ENCODE measurements at regions not wholly inside any gene's neighbourhood (a gene's known extent, or its start where the extent isn't known, plus 50 kb on each side); places are given as distances from the start of the nearest gene placed in this dataset.

- Mint-ChIP-seq H3K9me3 (no peaks in the 10 kb centered on the region), H3K36me3 (ENCODE audit: insufficient read depth in 1 of 3, low read depth in 3 of 3) (no peaks in the 10 kb centered on the region), H3K27me3 (ENCODE audit: low read depth) (no peaks in the 10 kb centered on the region), H3K4me3 (no peak overlapping the region), H3K4me1 (peaks cover 9 to 19% of the 10 kb centered on the region in 2 experiments), H3K27ac (no peak overlapping the region; a peak in 1 of 7 replicates)
- DNase-seq = no peak
- H3T11ph ChIP-seq (ENCODE audit: low read length) = no peak overlapping the region
- WGBS (ENCODE audit: extremely low coverage, insufficient read length, low lambda C conversion rate) = no CpG with 5 or more reads among the region's 7 CpGs
- no peak overlapping the region for H4K5ac ChIP-seq (ENCODE audit: insufficient read length, low read depth, low read length)
- no peak for TF ChIP-seq CTCF (conservative IDR thresholded peaks at IDR 0.05)
- no peak overlapping the region for H3K4ac ChIP-seq (ENCODE audit: low read depth, low read length)
- H2AFZ ChIP-seq (ENCODE audit: low read length) = no peak overlapping the region
- H3K9ac ChIP-seq (ENCODE audit: extremely low read depth, insufficient read length, low read length) = no peak overlapping the region
- no peak overlapping the region for H3K4me2 ChIP-seq (ENCODE audit: insufficient read depth, insufficient read length, low read length)
- H3K79me1 ChIP-seq (ENCODE audit: insufficient read depth, low read depth, low read length, poor library complexity, severe bottlenecking) = no peaks in the 10 kb centered on the region
- no peaks in the 10 kb centered on the region for H4K20me1 ChIP-seq (ENCODE audit: control insufficient read depth, insufficient read depth, insufficient read length)
- no peak overlapping the region for H3K56ac ChIP-seq (ENCODE audit: insufficient read length, low read depth, low read length)
- no peaks in the 10 kb centered on the region for H3K79me2 ChIP-seq (ENCODE audit: insufficient read depth, low read length)
- H3K27ac ChIP-seq (ENCODE audit: insufficient read length, low read depth, low read length) = no peak overlapping the region
- H2AK5ac ChIP-seq (ENCODE audit: insufficient read length, low read length) = no peak overlapping the region
- H2BK120ac ChIP-seq (ENCODE audit: low read depth, low read length, poor library complexity, severe bottlenecking) = no peak overlapping the region
- H3K4me1 ChIP-seq (ENCODE audit: insufficient read depth, low read length) = 0 out of 2 replicates have a peak, but pooled peaks cover 1% of the 10 kb centered on the region
- no peaks in the 10 kb centered on the region for H3K9me3 ChIP-seq (ENCODE audit: control insufficient read depth, low read depth, low read length)
- no peaks in the 10 kb centered on the region for H3K27me3 ChIP-seq (ENCODE audit: insufficient read depth, low read length)
- no peaks in the 10 kb centered on the region for H3K23me2 ChIP-seq (ENCODE audit: insufficient read length, low read depth, low read length, poor library complexity, severe bottlenecking)
- no peak overlapping the region for H2BK15ac ChIP-seq (ENCODE audit: low read depth, low read length)
- H4K8ac ChIP-seq (replicated peaks; ENCODE audit: insufficient read length, low read depth, low read length) = no peak overlapping the region
- H2BK12ac ChIP-seq (ENCODE audit: insufficient read length, low read depth, low read length) = no peak overlapping the region
- H3K18ac ChIP-seq (ENCODE audit: insufficient read length, low read depth, low read length) = no peak overlapping the region
- H4K91ac ChIP-seq (ENCODE audit: insufficient read length, low read depth, low read length) = no peak overlapping the region
- H3K23ac ChIP-seq (ENCODE audit: insufficient read length, low read depth, low read length) = no peak overlapping the region
- H3K14ac ChIP-seq (ENCODE audit: insufficient read depth, low read length) = no peak overlapping the region
- no peak overlapping the region for H2BK20ac ChIP-seq (ENCODE audit: low read depth, low read length, poor library complexity, severe bottlenecking)
- no peak overlapping the region for H2BK5ac ChIP-seq (ENCODE audit: insufficient read length, low read length)
These were observed 164.4 kb downstream of the ZNF281 start for GRCh38 chr1:200245473-200245872.

Data from H9 (cell line).